ENCODE measurements at regions not wholly inside any gene's neighbourhood (a gene's known extent, or its start where the extent isn't known, plus 50 kb on each side); places are given as distances from the start of the nearest gene placed in this dataset.

DNA sequence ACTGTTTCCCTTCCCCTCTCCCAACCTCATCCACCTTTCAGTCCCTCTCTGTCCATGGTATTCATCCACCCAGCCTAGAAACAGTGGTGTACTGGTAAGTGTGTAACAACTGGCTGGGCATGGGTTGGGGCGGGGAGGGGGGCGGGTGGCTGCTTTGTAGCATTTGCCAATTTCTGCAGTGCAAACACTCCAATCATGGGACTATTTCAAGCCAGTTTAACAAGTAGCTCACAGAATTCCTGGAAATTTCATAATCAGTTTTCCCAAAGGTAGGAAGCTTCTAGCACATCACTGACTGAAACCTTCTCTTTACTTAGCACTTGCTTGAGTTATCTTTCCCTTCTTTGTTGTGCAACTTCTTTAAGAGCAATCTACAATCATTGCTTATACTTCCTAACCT, 100.8 kb upstream of the WASF3 start:
- DNase-seq, result no peak
- intact Hi-C loops (cut with micrococcal nuclease), result no loop called here
- ATAC-seq, result peak; percentile 4

DNA sequence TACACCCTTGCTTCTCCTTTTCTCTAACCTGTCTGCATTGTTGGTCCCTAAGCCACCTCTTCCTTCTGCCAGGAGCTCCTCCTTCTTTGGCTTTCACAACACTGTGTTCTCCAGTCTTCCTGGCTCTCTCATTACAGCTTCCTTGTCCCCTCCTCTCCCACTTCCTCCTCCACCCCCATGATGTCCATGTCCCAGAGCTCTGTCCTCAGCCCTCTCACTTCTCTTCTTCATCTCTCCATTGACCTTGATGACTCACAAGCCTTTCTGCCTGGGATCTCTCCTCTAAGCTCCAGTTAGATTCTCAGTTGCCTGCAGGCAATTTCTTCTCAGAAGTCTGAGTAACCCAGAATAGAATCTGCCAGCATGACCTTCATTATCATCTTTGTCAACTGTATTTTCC, 100.3 kb upstream of the WASF3 start:
- DNase-seq (no peak), ATAC-seq (peak; percentile 1)
- intact Hi-C loops (cut with micrococcal nuclease), result no loop called here

DNA sequence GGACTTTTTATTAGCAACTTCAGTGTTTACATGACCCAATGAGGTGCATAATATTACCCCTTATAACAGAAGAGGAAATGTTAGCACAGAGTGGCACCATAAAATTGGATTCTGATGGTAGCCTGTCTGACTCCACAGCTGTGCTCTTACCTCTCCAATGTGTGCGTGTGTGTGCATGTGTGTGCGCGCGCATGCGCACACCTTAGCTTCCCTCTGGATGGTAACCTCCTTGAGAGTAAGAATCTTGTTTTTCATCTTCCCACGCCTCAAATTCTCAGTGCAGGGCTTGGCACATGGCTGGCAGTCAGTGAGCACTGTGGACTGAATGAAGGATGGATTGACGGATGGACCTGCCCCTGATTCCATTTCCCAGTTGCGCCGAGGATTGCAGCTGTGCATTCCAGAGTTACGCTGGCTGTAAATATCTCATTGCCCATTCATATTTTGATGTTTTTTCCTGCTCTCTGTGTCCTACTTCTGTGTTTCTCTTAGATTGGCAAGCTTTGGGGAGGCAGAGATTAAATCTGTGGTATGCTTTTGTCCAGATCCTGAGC, 99.2 kb upstream of the WASF3 start:
- ATAC-seq (peak; percentile 16), DNase-seq (peak; percentile 40)
- intact Hi-C loops (cut with micrococcal nuclease), result no loop called here

DNA sequence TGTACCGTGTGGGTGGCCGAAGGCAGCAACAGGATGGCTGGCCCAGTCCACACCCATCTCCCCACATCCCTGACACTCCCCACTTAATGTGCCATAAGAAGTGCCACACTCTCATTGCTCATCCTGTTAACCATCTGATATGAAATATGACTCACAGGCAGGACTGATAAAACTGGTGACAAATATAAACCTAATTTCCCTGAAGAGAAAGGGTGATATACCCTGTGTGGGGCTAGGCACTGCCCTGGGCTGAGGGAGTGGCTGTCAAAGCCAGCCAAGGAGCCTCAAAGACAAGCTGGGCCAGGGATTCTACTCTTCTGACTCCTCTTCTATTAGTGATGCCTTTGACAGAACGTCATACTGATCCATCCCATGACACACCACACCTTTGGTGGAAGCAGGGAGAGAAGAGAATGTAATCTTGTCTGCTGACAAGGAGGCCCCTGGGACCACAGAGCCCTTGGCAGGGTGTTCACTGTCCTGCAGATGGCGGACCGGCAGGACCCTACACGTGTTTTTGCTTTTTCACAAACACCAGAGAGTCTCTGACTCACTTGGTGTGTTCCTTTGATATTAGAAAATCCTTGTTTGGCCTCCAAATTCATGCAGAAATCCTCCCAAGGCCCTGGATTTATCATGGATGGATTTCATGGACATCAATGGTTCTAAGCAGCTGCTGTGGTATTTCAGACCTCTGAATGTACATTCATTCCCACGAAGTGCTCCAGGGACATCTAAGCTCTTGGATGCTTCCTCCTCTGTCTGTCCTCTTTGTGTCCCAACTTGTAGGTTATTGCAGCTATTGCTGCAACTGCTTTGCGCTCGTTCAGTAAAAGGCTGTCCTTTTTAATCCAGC, 98.0 kb upstream of the WASF3 start:
- ATAC-seq, result peak; percentile 78
- DNase-seq, result peak; percentile 82
- intact Hi-C loops (cut with micrococcal nuclease), result no loop called here

DNA sequence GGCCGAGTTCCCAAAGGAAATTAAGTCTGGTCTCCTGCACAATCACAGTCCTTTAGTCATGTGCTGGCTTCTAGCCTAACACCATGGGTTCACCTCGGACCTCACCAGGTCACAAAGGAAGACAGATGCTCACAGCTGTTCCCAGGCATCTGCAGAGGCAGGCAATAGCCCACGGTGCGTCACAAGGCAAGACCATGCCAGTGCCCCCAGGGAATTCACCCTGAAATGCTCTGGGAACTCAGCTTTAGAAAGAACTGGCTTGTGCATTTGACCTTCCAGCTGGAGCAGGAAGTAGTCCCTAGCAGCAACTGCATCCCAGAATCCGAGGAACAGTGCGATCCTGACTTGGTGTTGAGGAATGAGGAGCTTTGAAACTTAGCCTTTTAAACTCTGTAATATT, 96.8 kb upstream of the WASF3 start:
- intact Hi-C loops (cut with micrococcal nuclease), result no loop called here
- ATAC-seq (peak; percentile 84), DNase-seq (peak; percentile 88)

DNA sequence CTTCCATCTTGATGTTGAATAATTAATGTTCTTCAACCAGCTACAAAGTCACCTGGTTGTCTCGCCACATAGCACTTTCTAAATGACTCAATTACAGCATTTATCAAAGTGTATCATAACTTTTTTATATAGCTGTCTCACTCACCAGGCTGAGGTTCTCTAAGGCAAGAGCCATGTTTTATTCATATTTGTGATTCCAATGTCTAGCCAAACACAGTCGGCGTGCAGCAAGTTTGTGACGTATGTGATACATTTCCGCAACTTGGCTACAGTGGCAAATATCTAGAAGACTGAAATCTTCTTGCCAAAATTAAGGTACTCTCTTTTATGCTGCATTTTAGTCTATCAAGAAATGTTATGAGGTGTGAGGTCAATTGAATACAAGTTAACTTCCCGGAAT, 94.2 kb upstream of the WASF3 start:
- DNase-seq, result no peak
- ATAC-seq, result no peak
- intact Hi-C loops (cut with micrococcal nuclease), result no loop called here

DNA sequence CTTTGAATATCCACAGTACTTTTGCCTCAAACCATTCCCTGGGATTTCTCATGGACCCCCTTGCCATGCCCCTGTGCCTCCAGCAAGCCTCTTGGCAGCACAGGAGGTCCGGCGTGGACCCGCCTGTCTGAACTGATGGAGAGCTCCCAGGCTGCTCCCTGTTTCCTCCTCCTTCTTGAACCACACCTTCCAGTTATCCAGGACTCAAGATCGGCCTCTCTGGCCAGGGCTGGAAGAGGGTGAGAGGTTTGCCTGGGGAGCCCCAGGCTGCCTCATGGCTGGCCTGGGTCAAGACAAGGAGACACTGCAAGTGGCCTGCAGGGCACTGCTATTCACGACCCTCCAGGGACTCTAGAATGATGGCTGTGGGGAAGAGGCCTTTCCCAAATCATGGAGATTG, 93.6 kb upstream of the WASF3 start:
- ATAC-seq, result no peak
- DNase-seq, result no peak
- intact Hi-C loops (cut with micrococcal nuclease), result no loop called here

DNA sequence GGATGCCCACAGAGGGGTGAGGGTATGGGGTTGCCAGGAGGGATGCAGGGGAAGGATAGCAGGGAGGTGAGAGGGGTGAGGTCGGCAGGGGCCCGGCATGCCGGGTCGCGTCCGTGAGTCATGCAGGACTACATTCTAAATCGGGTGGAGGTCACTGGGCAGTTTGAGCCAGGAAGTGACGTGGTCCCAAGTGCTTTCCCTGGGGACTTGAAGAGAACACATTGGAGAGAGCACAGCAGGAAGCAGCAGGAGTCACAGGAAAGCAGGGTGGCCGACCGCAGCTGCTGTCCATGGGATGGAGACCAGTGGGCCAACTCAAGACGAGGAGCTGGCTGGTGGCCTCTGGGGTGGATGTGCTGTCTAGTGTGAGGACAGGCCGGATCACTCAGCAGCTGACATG, 92.0 kb upstream of the WASF3 start:
- ATAC-seq, result peak; percentile 60
- intact Hi-C loops (cut with micrococcal nuclease), result no loop called here
- DNase-seq, result peak; percentile 68

DNA sequence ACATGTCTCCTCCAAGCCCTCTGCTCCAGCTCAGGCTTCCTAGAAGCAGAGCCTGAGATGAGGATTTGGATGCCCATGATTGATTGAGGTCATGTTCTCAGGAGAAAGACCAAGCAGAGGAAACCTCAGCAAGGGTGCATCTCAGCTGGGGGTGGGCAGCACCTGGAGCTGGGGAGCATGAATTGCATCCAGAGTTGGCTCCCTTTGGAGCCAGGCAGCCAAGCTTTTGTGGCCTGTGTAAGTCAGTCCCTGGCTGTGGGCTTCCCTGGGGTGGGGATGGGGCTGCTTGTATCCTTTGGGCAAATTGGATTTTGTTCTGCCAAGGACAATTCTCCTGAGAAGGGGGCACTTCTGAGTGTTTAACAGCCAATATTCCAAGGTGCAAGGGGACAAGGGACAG, 91.5 kb upstream of the WASF3 start:
- intact Hi-C loops (cut with micrococcal nuclease), result no loop called here
- ATAC-seq (no peak), DNase-seq (no peak)

DNA sequence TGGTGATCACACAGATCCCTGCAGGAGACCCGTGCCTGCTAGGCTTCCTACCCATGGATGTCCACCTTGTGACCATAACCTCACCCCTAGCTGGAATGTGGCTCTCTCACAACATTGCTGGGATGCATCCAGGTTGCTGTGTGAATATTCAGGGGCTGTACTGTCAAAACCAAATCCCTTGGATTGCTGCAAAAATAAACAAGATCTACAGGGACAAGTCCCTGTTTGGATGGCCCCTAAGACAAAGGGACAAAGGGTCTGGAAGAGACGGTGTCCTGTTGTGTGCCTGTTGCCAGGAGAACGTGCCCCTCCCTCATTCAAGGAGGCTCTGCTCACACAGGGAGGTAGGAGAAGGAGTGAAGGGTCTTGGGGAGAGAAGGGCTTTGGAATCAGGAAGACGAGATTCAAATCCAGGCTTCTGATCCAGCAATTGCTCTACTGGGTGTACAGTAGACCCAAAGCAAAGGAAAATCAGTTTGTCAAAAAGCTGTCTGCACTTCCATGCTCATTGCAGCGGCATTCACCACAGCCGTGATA, 89.2 kb upstream of the WASF3 start:
- no peak for DNase-seq

DNA sequence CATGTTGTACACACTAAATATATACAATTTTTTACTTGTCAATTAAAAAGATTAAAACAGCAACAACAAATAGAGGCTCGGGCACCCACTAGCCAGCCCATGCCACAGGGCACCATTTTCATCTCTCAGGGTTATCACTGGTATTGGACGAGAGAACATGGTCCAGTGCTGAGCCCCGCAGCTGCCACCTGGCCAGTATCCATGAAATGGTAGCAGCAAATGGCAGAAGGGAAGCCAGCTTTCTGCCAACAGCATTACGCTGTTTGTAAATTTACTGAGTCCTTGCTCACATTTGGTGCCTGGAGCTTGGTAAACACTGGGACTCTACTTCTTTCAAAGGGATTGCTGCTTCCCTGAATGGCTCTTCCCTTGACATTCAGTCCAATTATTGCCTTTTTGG, 87.9 kb upstream of the WASF3 start:
- ATAC-seq (no peak), DNase-seq (no peak)
- intact Hi-C loops (cut with micrococcal nuclease), result no loop called here

More for the DNA sequence above, 89.2 kb upstream of the WASF3 start:
- intact Hi-C loops (cut with micrococcal nuclease), result no loop called here
- ATAC-seq, result no peak

DNA sequence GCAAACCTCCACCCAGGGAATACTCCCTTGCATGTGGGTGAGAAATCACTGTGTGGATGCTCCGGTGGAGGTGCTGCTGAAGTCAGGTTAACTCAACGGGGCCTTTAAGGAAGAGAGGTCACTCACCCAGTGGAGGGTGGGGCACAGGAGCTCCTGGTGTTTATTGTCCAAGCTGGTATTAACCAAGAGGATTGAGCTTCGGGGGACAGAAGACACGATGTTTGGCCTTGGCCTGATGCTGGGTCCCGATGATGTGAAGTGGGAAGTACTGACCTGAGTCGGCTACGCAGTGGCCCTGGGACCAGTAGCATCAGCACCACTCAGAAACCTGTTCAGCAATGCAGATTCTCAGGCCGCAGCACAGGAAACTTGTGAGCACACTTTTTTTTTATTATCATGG, 85.7 kb upstream of the WASF3 start:
- intact Hi-C loops (cut with micrococcal nuclease), result no loop called here
- ATAC-seq, result no peak
- no peak for DNase-seq

DNA sequence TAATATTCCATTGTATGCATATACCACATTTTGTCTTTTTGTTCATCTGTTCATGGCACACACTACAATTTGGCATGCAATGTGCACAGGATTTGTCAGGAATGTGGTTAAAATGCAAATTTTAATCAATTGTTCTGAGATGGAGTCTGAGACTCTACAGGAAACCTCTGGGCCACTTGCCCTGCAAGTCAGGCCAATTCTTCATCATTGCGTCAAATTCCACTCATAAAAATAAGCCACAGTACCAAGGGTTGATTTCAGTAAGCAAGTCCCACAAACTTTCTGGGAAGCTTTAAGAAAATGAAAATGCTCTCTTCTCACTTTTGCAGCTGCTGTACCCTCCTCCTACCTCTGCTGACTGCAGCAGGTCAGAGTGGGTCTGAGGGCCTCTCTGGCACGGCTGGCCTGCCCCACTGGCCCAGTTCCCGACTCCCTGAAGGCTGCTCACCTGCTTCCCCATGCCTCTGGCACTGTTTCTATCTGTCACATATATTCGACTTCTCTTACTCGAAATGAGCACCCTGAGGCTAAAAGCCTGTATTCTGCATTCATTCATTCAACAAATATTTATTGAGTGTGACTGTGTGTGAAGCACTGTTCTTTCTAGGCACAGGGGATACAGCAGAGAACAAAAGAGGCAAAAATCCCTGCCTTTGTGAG, 83.8 kb upstream of the WASF3 start:
- ATAC-seq, result no peak
- intact Hi-C loops (cut with micrococcal nuclease), result no loop called here
- no peak for DNase-seq

DNA sequence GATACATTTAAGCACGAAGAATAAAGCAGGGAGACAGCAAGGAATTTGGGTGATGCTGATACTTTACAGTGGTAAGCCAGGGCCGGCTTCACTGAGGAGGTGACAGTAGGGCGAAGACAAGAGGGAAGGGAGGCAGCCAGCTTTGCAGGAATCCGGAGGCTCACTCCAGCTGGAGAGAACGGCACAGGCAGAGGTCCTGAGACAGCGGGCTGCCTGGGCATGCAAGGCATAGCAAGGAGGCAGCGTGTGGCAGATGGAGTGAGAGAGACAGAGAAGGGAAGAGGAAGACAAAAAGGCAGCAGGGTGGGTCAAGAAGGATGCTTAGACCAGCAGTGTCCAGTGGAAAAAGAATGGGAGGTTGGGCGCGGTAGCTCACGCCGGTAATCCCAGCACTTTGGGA, 83.2 kb upstream of the WASF3 start:
- ATAC-seq, result no peak
- intact Hi-C loops (cut with micrococcal nuclease), result no loop called here
- DNase-seq, result no peak

DNA sequence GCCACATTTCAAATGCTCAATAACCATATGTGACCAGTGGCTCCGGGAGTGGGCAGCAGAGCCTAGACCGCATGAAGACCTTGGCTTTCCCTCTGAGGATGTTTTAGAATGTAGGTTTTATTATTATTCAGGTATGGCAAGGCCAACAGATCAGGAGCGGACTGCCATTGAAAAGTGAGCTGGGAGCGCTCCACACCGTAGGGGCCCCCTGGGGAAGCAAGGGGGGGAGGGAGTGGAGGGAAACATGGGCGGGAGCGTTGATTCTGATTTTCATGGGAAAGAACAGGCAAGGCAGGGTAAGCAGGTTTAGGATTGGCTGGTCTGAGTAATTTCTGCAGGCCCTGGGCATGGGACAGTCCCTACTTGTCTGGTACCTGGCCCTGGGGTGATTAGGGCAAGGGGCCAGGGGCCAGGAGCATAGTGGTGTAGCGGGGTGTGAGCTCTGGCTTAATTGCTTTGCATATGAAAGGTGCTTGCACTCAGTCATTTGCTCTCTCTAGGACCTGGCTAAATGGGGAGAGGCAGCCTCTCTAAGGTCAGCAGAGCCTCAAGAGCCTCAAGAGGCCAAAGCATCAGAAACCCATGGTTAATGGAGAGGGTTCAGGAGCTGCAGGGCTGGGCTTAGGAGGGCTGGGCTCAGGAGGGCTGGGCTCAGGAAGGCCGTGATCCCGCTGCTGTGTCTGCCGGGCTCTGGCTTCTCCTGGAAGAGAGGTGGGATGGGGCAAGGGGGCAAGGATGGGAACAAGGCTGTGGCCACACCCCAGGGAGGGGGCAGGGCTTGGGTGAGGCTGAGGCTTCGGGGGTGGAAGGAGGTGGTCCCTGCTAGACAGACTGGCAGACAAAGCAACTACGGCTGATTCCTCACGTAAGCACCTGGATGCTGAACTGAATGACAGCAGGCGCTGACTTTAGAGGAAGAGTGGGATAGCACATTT, 82.0 kb upstream of the WASF3 start:
- ATAC-seq (no peak), DNase-seq (no peak)
- intact Hi-C loops (cut with micrococcal nuclease), result no loop called here

DNA sequence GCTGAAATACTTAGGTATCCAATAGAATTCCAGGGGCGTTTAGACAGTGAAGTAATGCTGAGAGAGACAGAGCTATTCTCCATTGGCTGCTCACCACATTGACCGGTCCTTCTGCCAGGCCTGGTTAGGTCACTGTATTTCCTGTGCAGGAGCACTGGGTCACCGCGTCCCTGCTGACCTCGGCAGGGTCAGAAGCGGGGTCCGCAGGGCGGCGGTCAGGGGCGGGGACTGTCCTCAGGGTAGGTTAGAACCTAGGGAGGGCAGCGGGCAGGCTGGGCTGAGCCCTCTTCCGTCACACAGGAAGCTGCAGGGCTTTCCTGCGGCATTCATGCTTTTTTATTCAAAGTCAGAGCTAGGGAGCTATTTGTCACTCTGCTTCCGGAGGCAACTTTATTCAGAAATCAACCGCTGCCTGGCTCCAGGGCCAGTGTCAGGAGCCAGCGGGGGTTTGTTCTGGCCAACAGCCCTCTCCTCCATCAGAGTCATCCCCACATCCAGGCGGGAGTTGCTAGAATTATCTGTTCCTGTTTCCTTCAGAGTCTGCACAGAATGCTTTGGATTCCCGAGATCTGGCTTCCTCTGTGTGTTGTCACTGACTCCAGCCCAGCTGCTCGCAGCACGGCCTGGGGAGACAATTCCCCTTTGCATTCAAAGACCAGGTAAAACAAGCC, 81.2 kb upstream of the WASF3 start:
- ATAC-seq (peak; percentile 83), DNase-seq (peak; percentile 74)
- intact Hi-C loops (cut with micrococcal nuclease), result no loop called here

DNA sequence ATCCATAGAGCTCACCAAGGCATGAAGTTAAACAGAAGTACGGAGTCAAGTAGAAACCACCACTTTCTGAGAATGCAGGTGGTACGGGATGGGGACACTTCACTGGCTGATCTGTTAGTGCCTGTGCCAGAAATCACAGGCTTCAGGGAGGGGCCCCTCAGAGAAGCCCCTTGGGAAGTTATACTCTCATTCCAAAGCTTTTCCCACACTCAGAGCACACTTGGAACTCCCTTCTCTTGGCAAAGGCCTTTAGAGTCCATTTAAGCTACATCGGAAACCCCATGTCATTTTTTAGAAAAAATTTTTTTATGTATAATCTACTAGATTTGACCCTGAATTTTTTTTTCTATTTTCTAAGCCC, 80.7 kb upstream of the WASF3 start:
- DNase-seq (no peak), ATAC-seq (peak; percentile 75)
- intact Hi-C loops (cut with micrococcal nuclease), result no loop called here

DNA sequence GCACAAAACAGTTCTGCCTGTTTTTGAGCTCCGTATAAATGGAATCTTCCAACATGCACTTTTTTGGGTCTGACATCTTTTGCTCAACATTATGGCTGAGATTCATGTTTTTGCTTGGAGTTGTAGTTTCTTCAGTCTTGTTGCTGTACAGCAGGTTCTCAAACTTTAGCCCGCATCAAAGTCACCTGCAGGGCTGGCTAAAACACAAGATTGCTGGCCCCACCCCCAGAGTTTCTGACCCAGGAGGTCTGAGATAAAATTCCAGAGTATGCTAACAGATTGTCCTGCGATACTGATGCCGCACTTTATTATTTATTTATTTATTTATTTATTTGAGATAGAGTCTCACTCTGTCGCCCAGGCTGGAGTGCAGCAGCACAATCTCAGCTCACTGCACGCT, 79.8 kb upstream of the WASF3 start:
- no peak for DNase-seq
- intact Hi-C loops (cut with micrococcal nuclease), result no loop called here
- no peak for ATAC-seq

DNA sequence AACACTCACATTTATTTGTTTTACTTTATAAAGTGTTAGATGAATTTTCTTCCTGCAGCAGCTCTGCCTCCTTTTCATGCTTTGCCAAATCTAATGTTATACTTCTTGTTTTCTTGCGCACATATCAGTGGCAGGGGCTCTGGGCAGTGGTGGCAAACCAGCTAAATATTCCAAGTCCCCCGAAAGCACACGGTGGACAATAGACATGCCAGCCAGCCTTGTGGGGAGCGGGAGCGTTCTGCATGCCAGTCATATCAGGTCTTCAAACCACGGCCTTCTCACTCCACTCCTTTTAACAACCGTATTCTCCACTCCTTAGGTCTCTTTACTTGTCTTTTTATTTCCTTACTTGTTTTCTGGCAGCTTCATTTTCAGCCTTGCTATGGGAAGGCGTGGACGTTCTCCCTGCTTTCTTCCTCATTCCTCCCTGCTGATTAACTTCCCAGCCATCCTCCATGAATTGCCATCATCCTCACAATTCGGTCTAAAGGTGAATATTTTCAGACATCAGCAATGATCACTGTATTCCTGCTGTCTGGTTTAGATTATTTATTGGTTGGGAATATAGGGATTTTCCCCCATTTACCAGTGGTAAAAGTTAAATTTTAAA, 77.1 kb upstream of the WASF3 start:
- DNase-seq (no peak), ATAC-seq (no peak)
- intact Hi-C loops (cut with micrococcal nuclease), result no loop called here

All from left ventricle myocardium superior (tissue), 1 donor.